ENCODE measurements at regions not wholly inside any gene's neighbourhood (a gene's known extent, or its start where the extent isn't known, plus 50 kb on each side); places are given as distances from the start of the nearest gene placed in this dataset.

DNA sequence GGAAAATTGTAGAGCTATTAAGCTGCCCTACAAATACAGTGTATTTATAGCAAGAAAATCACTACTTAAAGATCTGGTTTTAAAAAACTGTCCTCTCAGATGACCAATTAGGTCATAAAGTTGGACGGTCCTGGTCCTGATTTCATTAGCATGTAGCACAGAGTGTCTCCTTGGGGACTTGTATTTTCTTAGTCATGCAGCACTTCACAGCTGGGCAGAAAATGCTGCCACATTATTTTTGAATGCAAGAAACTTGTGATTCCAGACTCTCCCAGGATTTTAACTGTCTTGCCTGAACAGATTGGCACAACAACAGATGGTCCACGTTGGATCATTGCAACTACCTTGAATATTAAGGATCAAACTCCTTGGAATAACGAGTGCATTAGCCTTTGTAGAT, 348.1 kb upstream of the SGCD start:
- TF ChIP-seq, protein P1, sequence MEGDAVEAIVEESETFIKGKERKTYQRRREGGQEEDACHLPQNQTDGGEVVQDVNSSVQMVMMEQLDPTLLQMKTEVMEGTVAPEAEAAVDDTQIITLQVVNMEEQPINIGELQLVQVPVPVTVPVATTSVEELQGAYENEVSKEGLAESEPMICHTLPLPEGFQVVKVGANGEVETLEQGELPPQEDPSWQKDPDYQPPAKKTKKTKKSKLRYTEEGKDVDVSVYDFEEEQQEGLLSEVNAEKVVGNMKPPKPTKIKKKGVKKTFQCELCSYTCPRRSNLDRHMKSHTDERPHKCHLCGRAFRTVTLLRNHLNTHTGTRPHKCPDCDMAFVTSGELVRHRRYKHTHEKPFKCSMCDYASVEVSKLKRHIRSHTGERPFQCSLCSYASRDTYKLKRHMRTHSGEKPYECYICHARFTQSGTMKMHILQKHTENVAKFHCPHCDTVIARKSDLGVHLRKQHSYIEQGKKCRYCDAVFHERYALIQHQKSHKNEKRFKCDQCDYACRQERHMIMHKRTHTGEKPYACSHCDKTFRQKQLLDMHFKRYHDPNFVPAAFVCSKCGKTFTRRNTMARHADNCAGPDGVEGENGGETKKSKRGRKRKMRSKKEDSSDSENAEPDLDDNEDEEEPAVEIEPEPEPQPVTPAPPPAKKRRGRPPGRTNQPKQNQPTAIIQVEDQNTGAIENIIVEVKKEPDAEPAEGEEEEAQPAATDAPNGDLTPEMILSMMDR (IDR thresholded peaks at IDR 0.05; ENCODE audit: control insufficient read depth, extremely low read depth, insufficient read depth) = no peak
- DNase-seq (ENCODE audit: low read depth) = no peak

DNA sequence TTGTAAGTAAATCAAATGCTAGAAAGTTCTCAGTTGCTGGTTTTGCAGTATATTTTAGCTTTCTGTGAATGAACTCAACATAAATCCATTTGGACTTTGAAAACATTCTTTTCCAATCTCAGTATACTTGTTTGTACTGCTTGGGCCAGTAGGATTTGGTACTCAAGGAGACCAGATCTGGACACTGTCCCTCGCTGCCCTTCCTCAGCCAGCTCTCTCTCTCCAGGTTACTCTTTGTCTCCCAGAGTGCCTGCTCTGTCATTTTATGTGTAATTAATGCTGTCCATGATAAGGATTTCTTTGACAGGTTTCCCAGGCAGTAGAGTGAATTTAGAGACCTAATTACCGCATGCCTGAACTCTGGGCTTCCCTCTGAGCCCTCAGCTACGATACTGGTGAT, 344.6 kb upstream of the SGCD start:
- TF ChIP-seq, protein P1 (IDR thresholded peaks at IDR 0.05; ENCODE audit: control insufficient read depth, extremely low read depth, insufficient read depth) = no peak
- H3K4me3 ChIP-seq (ENCODE audit: low read depth, low read length) = no peak overlapping the region
- DNase-seq (ENCODE audit: low read depth) = no peak

More for the DNA sequence above, 348.1 kb upstream of the SGCD start:
- no peak overlapping the region for H3K4me3 ChIP-seq (ENCODE audit: low read depth, low read length)

DNA sequence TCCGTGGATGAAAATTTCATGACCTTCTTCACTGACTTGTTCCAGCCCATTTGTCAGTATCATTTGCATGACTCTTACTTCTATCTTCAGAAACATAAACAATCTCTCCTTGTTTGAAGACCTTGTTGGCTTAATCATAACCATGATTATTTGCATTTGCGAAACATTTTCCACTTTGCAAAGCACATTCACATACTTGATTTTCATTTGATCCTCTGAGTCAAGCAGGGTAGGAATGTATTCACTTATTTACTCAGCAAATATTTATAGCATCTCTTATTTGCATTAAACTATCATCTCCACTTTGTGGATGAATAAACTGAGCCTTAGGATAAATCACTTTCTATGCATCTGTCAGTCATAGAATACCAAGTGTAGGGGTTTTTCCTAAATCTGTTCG, 343.0 kb upstream of the SGCD start:
- DNase-seq (ENCODE audit: low read depth) = peak; percentile 17
- H3K4me3 ChIP-seq (ENCODE audit: low read depth, low read length) = no peak overlapping the region
- TF ChIP-seq, protein P1 (IDR thresholded peaks at IDR 0.05; ENCODE audit: control insufficient read depth, extremely low read depth, insufficient read depth) = no peak

DNA sequence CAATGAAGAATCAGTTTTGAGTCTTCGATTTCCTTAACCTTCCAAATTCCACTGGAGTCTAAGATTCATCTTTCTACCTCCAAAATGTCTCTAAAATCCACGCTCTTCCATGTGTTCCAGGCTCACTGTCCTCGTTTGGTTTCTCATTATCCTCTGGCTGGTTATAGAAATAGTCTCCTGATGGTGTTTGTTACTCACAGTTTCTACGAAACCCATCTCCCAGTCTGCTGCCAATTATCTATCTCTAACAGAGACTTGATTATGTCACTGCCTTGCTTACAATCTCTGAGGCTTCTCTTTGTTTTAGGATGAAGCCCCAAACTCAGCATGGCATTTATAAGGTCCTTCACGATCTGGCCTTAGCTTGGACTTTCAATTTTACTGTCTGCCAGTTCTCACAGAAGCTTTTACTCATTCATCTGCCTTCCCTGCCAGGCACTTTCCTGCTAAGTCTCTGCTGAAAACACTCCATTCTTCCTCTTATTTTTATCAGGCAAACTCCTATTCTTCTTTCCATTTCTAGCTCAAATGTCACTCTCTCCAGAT, 339.6 kb upstream of the SGCD start:
- DNase-seq (ENCODE audit: low read depth) = no peak
- TF ChIP-seq, protein P1 (IDR thresholded peaks at IDR 0.05; ENCODE audit: control insufficient read depth, extremely low read depth, insufficient read depth) = no peak
- no peak overlapping the region for H3K4me3 ChIP-seq (ENCODE audit: low read depth, low read length)

DNA sequence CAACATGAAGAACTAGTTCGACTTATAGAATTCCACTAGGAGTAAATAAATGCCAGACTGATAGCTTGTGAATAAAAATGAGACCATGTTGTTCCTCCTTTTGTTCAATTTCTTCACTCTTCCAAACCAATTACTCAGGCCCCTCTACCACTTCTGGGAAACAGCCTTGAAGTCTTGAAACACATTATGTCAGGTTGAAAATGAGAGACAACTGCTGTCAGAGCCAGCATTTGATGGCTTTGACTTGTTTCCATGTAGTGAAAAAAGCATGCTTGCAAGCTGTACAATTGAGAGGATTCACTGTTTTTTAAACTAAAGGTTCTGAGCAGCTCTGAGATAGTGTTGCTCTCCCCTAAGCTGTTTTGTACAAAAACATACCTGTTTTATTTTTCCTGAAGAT, 337.1 kb upstream of the SGCD start:
- TF ChIP-seq, protein P1 (IDR thresholded peaks at IDR 0.05; ENCODE audit: control insufficient read depth, extremely low read depth, insufficient read depth) = no peak
- DNase-seq (ENCODE audit: low read depth) = no peak
- no peak overlapping the region for H3K4me3 ChIP-seq (ENCODE audit: low read depth, low read length)

DNA sequence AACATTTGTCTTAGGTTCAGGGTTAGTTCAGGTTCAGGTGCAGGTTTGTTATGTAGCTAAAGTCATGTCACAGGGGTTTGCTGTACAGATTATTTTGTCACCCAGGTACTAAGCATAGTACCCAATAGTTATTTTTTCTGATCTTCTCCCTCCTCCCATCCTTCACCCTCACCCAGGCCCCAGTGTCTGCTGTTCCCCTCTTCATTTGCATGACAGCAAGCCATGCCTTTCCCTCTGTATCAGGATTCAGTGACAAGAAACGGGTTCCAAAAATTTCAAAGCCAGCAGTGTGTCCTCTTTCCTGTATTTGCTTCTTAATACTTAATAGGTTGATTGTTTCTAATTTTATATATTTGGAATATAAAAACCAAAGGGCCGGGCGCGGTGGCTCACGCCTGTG, 330.8 kb upstream of the SGCD start:
- TF ChIP-seq, protein P1 (IDR thresholded peaks at IDR 0.05; ENCODE audit: control insufficient read depth, extremely low read depth, insufficient read depth) = no peak
- DNase-seq (ENCODE audit: low read depth) = no peak

DNA sequence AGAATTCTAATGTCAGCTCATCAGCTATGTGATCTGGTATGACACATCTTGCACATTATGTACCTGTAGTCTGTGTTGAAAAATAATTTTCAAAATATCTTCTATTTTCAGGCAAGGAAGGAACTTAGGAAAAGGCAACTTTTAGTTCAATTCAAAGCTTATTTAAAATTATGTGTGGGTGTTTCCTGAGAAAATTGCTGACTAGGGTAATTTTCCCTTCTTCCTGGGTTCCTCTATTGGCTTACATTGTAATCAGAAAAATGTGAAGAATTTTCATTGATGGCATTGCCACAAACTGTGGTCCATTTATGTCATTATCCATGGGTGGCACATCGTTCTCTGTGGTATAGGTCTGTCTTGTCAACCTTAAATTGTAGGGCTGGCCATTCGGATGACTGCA, 328.7 kb upstream of the SGCD start:
- DNase-seq (ENCODE audit: low read depth) = no peak
- TF ChIP-seq, protein P1 (IDR thresholded peaks at IDR 0.05; ENCODE audit: control insufficient read depth, extremely low read depth, insufficient read depth) = no peak
- H3K4me3 ChIP-seq (ENCODE audit: low read depth, low read length) = no peak overlapping the region

More for the DNA sequence above, 330.8 kb upstream of the SGCD start:
- H3K4me3 ChIP-seq (ENCODE audit: low read depth, low read length) = no peak overlapping the region

All from LNCaP clone FGC (cell line).